ENCODE measurements at regions not wholly inside any gene's neighbourhood (a gene's known extent, or its start where the extent isn't known, plus 50 kb on each side); places are given as distances from the start of the nearest gene placed in this dataset.

GRCh38 chr15:25572191-25572590 lies 133.4 kb upstream of the UBE3A start:
- no peak for TF ChIP-seq EZH2 (IDR thresholded peaks at IDR 0.05; ENCODE audit: low read length, unreplicated experiment)
- TF ChIP-seq, protein P1, sequence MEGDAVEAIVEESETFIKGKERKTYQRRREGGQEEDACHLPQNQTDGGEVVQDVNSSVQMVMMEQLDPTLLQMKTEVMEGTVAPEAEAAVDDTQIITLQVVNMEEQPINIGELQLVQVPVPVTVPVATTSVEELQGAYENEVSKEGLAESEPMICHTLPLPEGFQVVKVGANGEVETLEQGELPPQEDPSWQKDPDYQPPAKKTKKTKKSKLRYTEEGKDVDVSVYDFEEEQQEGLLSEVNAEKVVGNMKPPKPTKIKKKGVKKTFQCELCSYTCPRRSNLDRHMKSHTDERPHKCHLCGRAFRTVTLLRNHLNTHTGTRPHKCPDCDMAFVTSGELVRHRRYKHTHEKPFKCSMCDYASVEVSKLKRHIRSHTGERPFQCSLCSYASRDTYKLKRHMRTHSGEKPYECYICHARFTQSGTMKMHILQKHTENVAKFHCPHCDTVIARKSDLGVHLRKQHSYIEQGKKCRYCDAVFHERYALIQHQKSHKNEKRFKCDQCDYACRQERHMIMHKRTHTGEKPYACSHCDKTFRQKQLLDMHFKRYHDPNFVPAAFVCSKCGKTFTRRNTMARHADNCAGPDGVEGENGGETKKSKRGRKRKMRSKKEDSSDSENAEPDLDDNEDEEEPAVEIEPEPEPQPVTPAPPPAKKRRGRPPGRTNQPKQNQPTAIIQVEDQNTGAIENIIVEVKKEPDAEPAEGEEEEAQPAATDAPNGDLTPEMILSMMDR (conservative IDR thresholded peaks at IDR 0.05; ENCODE audit: low read depth, low read length) = no peak
- TF ChIP-seq EZH2phosphoT487 (IDR thresholded peaks at IDR 0.05; ENCODE audit: borderline replicate concordance, low read length) = no peak

All from PC-3 (cell line).